ENCODE measurements at regions not wholly inside any gene's neighbourhood (a gene's known extent, or its start where the extent isn't known, plus 50 kb on each side); places are given as distances from the start of the nearest gene placed in this dataset.

- Histone ChIP-seq H3K4me3 (ENCODE audit: low read depth in 1 of 3, low read length in 3 of 3) (no peak overlapping the region), H3K4me1 (ENCODE audit: control insufficient read depth in 4 of 4, insufficient read depth in 4 of 4, low read length in 3 of 4) (no peaks in the 10 kb centered on the region), H3K27ac (ENCODE audit: low read depth in 1 of 2, low read length in 2 of 2) (no peak overlapping the region), H3K9ac (ENCODE audit: low read depth in 1 of 2, low read length in 2 of 2) (no peak overlapping the region), H3K36me3 (ENCODE audit: control insufficient read depth in 4 of 4, insufficient read depth in 3 of 4, low read depth in 1 of 4, low read length in 3 of 4) (no peaks in the 10 kb centered on the region), H3K9me3 (ENCODE audit: control insufficient read depth in 4 of 4, low read length in 3 of 4) (no peaks in the 10 kb centered on the region), H3K27me3 (ENCODE audit: control insufficient read depth in 4 of 4, insufficient read depth in 4 of 4, low read length in 3 of 4) (no peaks in the 10 kb centered on the region)
- TF ChIP-seq RXRA (IDR thresholded peaks at IDR 0.05) = no peak
- TF ChIP-seq ATF3 (IDR thresholded peaks at IDR 0.05) = no peak
- no peak for TF ChIP-seq ZBTB33 (IDR thresholded peaks at IDR 0.05)
- no peak for TF ChIP-seq FOXA1 (IDR thresholded peaks at IDR 0.05)
- no peak for TF ChIP-seq NR2F2 (IDR thresholded peaks at IDR 0.05)
- no peak for TF ChIP-seq EGR1 (IDR thresholded peaks at IDR 0.05; ENCODE audit: low read depth in 2 of 2)
- no peak for TF ChIP-seq REST (IDR thresholded peaks at IDR 0.05)
- no peak for TF ChIP-seq RAD21 (IDR thresholded peaks at IDR 0.05)
- no peak for TF ChIP-seq FOXA2 (IDR thresholded peaks at IDR 0.05)
- no peak for TF ChIP-seq TAF1 (conservative IDR thresholded peaks at IDR 0.05)
- no peak for TF ChIP-seq HNF4G (IDR thresholded peaks at IDR 0.05)
- TF ChIP-seq SP1 (IDR thresholded peaks at IDR 0.05) = no peak
- no peak for TF ChIP-seq JUND (IDR thresholded peaks at IDR 0.05)
- TF ChIP-seq CTCF (IDR thresholded peaks at IDR 0.05; ENCODE audit: low read depth, low read length, missing input control) = no peak
- TF ChIP-seq MAX (IDR thresholded peaks at IDR 0.05) = no peak
- no peak for DNase-seq (ENCODE audit: low spot score)
Measured at GRCh38 chr13:79727086-79727485, 246.1 kb downstream of the NDFIP2 start.

GRCh38 chr13:79725841-79726240, 244.9 kb downstream of the NDFIP2 start:
- Histone ChIP-seq H3K9ac (ENCODE audit: low read depth in 1 of 2, low read length in 2 of 2) (no peak overlapping the region), H3K36me3 (ENCODE audit: control insufficient read depth in 4 of 4, insufficient read depth in 3 of 4, low read depth in 1 of 4, low read length in 3 of 4) (no peaks in the 10 kb centered on the region), H3K9me3 (ENCODE audit: control insufficient read depth in 4 of 4, low read length in 3 of 4) (no peaks in the 10 kb centered on the region), H3K4me1 (ENCODE audit: control insufficient read depth in 4 of 4, insufficient read depth in 4 of 4, low read length in 3 of 4) (no peaks in the 10 kb centered on the region), H3K27ac (ENCODE audit: low read depth in 1 of 2, low read length in 2 of 2) (no peak overlapping the region), H3K4me3 (ENCODE audit: low read depth in 1 of 3, low read length in 3 of 3) (no peak overlapping the region), H3K27me3 (ENCODE audit: control insufficient read depth in 4 of 4, insufficient read depth in 4 of 4, low read length in 3 of 4) (no peaks in the 10 kb centered on the region)
- WGBS = 94% methylated on average over 1 of the region's 1 CpG
- no peak for DNase-seq (ENCODE audit: low spot score)
- no peak for TF ChIP-seq JUND (IDR thresholded peaks at IDR 0.05)
- no peak for TF ChIP-seq EGR1 (IDR thresholded peaks at IDR 0.05; ENCODE audit: low read depth in 2 of 2)
- no peak for TF ChIP-seq SP1 (IDR thresholded peaks at IDR 0.05)
- no peak for TF ChIP-seq NR2F2 (IDR thresholded peaks at IDR 0.05)
- no peak for TF ChIP-seq CTCF (IDR thresholded peaks at IDR 0.05; ENCODE audit: low read depth, low read length, missing input control)
- TF ChIP-seq GABPA (IDR thresholded peaks at IDR 0.05 in 1 of 2, conservative IDR thresholded peaks at IDR 0.05 in 1 of 2) = no peak
- TF ChIP-seq MAX (IDR thresholded peaks at IDR 0.05) = no peak
- no peak for TF ChIP-seq ZBTB33 (IDR thresholded peaks at IDR 0.05)
- no peak for TF ChIP-seq HNF4G (IDR thresholded peaks at IDR 0.05)
- no peak for TF ChIP-seq FOXA1 (IDR thresholded peaks at IDR 0.05)

Measured in liver (tissue), 8 donors.